NCI-H2196 (cell line): ENCODE measurements at regions not wholly inside any gene's neighbourhood (a gene's known extent, or its start where the extent isn't known, plus 50 kb on each side); places are given as distances from the start of the nearest gene placed in this dataset.

Experiments used
- DNase-seq: peaks from one replicate; lab custom pipeline; 2025; ENCODE audit not compliant: unreplicated experiment; lab: John Stamatoyannopoulos, UW

GRCh38 chr15:66832664-66833063 is 130.6 kb downstream of the SMAD6 start:
- no peak for DNase-seq

- no peak for DNase-seq
These were observed 131.3 kb downstream of the SMAD6 start for GRCh38 chr15:66833371-66833770.

GRCh38 chr15:66833803-66834202 is 131.8 kb downstream of the SMAD6 start:
- no peak for DNase-seq

GRCh38 chr15:66834881-66835878 is 133.1 kb downstream of the SMAD6 start:
- DNase-seq: no peak

- DNase-seq: no peak
These were observed 134.4 kb downstream of the SMAD6 start for GRCh38 chr15:66836231-66837030.

GRCh38 chr15:66838202-66838601 is 136.2 kb downstream of the SMAD6 start:
- DNase-seq: no peak

- DNase-seq: no peak
These were observed 136.7 kb downstream of the SMAD6 start for GRCh38 chr15:66838671-66839239.

GRCh38 chr15:66839506-66840112 is 137.6 kb downstream of the SMAD6 start:
- no peak for DNase-seq

GRCh38 chr15:66840615-66841390 is 138.8 kb downstream of the SMAD6 start:
- DNase-seq: no peak

- DNase-seq: peak; percentile 22
These were observed 140.1 kb downstream of the SMAD6 start for GRCh38 chr15:66841953-66842681.

- DNase-seq: peak; percentile 1
These were observed 140.8 kb downstream of the SMAD6 start for GRCh38 chr15:66842710-66843441.

GRCh38 chr15:66843581-66843980 is 141.5 kb downstream of the SMAD6 start:
- DNase-seq: no peak

GRCh38 chr15:66844041-66844746 is 142.2 kb downstream of the SMAD6 start:
- DNase-seq: no peak

GRCh38 chr15:66844747-66845145 is 142.7 kb downstream of the SMAD6 start:
- no peak for DNase-seq

- no peak for DNase-seq
These were observed 143.3 kb downstream of the SMAD6 start for GRCh38 chr15:66845266-66845785.

- DNase-seq: no peak
These were observed 144.0 kb downstream of the SMAD6 start for GRCh38 chr15:66846031-66846430.

GRCh38 chr15:66846811-66847210 is 144.8 kb downstream of the SMAD6 start:
- no peak for DNase-seq

- DNase-seq: no peak
These were observed 145.5 kb downstream of the SMAD6 start for GRCh38 chr15:66847565-66847991.
